IMR-90 (cell line): ENCODE measurements at regions not wholly inside any gene's neighbourhood (a gene's known extent, or its start where the extent isn't known, plus 50 kb on each side); places are given as distances from the start of the nearest gene placed in this dataset.

Experiments
- ATAC-seq: fragments of 200-7000 bp; cut with Tn5 transposase; 2 replicates; pipeline ENCODE4 v1.9.1; 2020; ENCODE audit warnings: low read depth, mild to moderate bottlenecking, moderate library complexity
- BruUV-seq: library from RNA; stranded (reverse); fragments of 400-500 nt; replicated peaks from 2 replicates; lab custom pipeline; 2021; lab: Mats Ljungman, UMichigan
- CTCF ChIA-PET: fragments of 300-600 bp; formaldehyde crosslinking; extraction: SDS; loops from one replicate; lab custom pipeline; 2021; ENCODE audit warnings: antibody characterized with exemption; lab: Yijun Ruan, JAX
- POLR2A ChIA-PET: fragments of 300-600 bp; sonication (Branson Sonifier 250); formaldehyde crosslinking; loops from one replicate; lab custom pipeline; 2022; ENCODE audit warnings: antibody characterized with exemption; ENCODE audit not compliant: unreplicated experiment; lab: Charles Lee
- DNase-seq: peaks from one replicate; pipeline ENCODE4 v3.0.0; 2013
- H2AFZ ChIP-seq: replicated peaks from 2 replicates; pipeline ENCODE3; 2013; ENCODE audit warnings: low read length, mild to moderate bottlenecking; ENCODE audit not compliant: poor library complexity
- H2AK5ac ChIP-seq: 2 replicates; pipeline ENCODE4 v1.6.1; 2013; ENCODE audit warnings: low read depth, low read length, inconsistent platforms
- H2AK9ac ChIP-seq: replicated peaks from 2 replicates; pipeline ENCODE3; 2013; ENCODE audit warnings: mild to moderate bottlenecking, low read depth, low read length, moderate library complexity; ENCODE audit not compliant: poor library complexity
- H2BK120ac ChIP-seq: 2 replicates; pipeline ENCODE4 v1.6.1; 2013; ENCODE audit warnings: low read depth, low read length, inconsistent platforms
- H2BK15ac ChIP-seq: 3 replicates; pipeline ENCODE4 v1.6.1; 2013; ENCODE audit warnings: low read depth, low read length, inconsistent platforms
- H2BK20ac ChIP-seq: 2 replicates; pipeline ENCODE4 v1.6.1; 2013; ENCODE audit warnings: low read depth, mild to moderate bottlenecking, inconsistent platforms, low read length, moderate library complexity
- H2BK5ac ChIP-seq: 2 replicates; pipeline ENCODE4 v1.6.1; 2013; ENCODE audit warnings: mild to moderate bottlenecking, low read depth, low read length, inconsistent platforms; ENCODE audit not compliant: poor library complexity, severe bottlenecking
- H3K14ac ChIP-seq: replicated peaks from 2 replicates; pipeline ENCODE4 v1.6.1; 2013; ENCODE audit warnings: low read depth, low read length, inconsistent platforms
- H3K18ac ChIP-seq: 2 replicates; pipeline ENCODE4 v1.6.1; 2013; ENCODE audit warnings: low read depth, low read length, control low read depth
- H3K23ac ChIP-seq: 2 replicates; pipeline ENCODE4 v1.6.1; 2013; ENCODE audit warnings: low read depth, low read length, inconsistent platforms
- H3K27ac ChIP-seq: 2 replicates; pipeline ENCODE4 v1.5.1; 2013; ENCODE audit warnings: mild to moderate bottlenecking, control low read depth, low read length; ENCODE audit not compliant: insufficient read depth
- H3K27me3 ChIP-seq: 2 replicates; pipeline ENCODE4 v1.6.1; 2013; ENCODE audit warnings: low read length; ENCODE audit not compliant: control insufficient read depth, insufficient read depth
- H3K36me3 ChIP-seq: 2 replicates; pipeline ENCODE4 v1.6.1; 2013; ENCODE audit warnings: low read length, mixed read lengths; ENCODE audit not compliant: control insufficient read depth, insufficient read depth
- H3K4ac ChIP-seq: 2 replicates; pipeline ENCODE4 v1.6.1; 2013; ENCODE audit warnings: low read depth, low read length, inconsistent platforms
- H3K4me1 ChIP-seq: 2 replicates; pipeline ENCODE4 v1.6.1; 2013; ENCODE audit warnings: low read length, mixed read lengths; ENCODE audit not compliant: control insufficient read depth, insufficient read depth
- H3K4me2 ChIP-seq: 2 replicates; pipeline ENCODE4 v1.6.1; 2013; ENCODE audit warnings: low read depth, mild to moderate bottlenecking, control low read depth, low read length, moderate library complexity
- H3K4me3 ChIP-seq: 2 replicates; pipeline ENCODE4 v1.5.1; 2013; ENCODE audit warnings: low read depth, mild to moderate bottlenecking, control low read depth, low read length, moderate library complexity; ENCODE audit not compliant: insufficient read depth
- H3K56ac ChIP-seq: 2 replicates; pipeline ENCODE4 v1.6.1; 2013; ENCODE audit warnings: low read length, inconsistent platforms; ENCODE audit not compliant: insufficient read depth; ENCODE audit errors: extremely low read depth
- H3K79me1 ChIP-seq, 2 experiments: 2 replicates each; pipeline ENCODE4 v1.6.1; 2013; ENCODE audit warnings: low read length in 2 of 2, inconsistent platforms in 1 of 2, low read depth in 1 of 2
- H3K9ac ChIP-seq: 2 replicates; pipeline ENCODE4 v1.6.1; 2013; ENCODE audit warnings: low read depth, low read length, control low read depth
- H3K9me1 ChIP-seq: 2 replicates; pipeline ENCODE4 v1.6.1; 2013; ENCODE audit warnings: low read length, inconsistent platforms; ENCODE audit not compliant: insufficient read depth
- H3K9me3 ChIP-seq: 2 replicates; pipeline ENCODE4 v1.6.1; 2013; ENCODE audit warnings: low read length; ENCODE audit not compliant: control insufficient read depth, insufficient read depth
- H4K20me1 ChIP-seq: 2 replicates; pipeline ENCODE4 v1.6.1; 2013; ENCODE audit warnings: low read length, inconsistent platforms; ENCODE audit not compliant: insufficient read depth
- H4K5ac ChIP-seq: 2 replicates; pipeline ENCODE4 v1.6.1; 2013; ENCODE audit warnings: mild to moderate bottlenecking, low read depth, low read length, control low read depth
- H4K8ac ChIP-seq, 2 experiments: 2 replicates each; pipeline ENCODE4 v1.6.1; 2013; ENCODE audit warnings: low read depth in 2 of 2, low read length in 2 of 2, control low read depth in 1 of 2, inconsistent platforms in 1 of 2
- H4K91ac ChIP-seq: 2 replicates; pipeline ENCODE4 v1.6.1; 2013; ENCODE audit warnings: low read depth, low read length, inconsistent platforms; ENCODE audit not compliant: insufficient read depth
- BHLHE40 ChIP-seq: fragments of 150-350 bp; IDR thresholded peaks from 2 replicates; pipeline ENCODE4 v1.6.1; 2016; ENCODE audit warnings: mild to moderate bottlenecking, low read depth, low read length
- CEBPB ChIP-seq: IDR thresholded peaks from 2 replicates; pipeline ENCODE4 v1.6.1; 2012; ENCODE audit warnings: low read depth, low read length, improper control_type of control experiment
- CHD1 ChIP-seq: IDR thresholded peaks from 2 replicates; pipeline ENCODE4 v1.6.1; 2012; ENCODE audit warnings: low read depth, low read length, improper control_type of control experiment
- FOS ChIP-seq: fragments of 150-350 bp; IDR thresholded peaks from 2 replicates; pipeline ENCODE4 v1.6.1; 2016; ENCODE audit warnings: low read depth, low read length
- MAFK ChIP-seq: IDR thresholded peaks from 2 replicates; pipeline ENCODE4 v1.6.1; 2012; ENCODE audit warnings: low read depth, low read length, improper control_type of control experiment
- MAZ ChIP-seq: IDR thresholded peaks from 2 replicates; pipeline ENCODE4 v1.6.1; 2012; ENCODE audit warnings: low read depth, mild to moderate bottlenecking, low read length, improper control_type of control experiment, moderate library complexity, borderline replicate concordance
- MXI1 ChIP-seq: IDR thresholded peaks from 2 replicates; pipeline ENCODE4 v1.6.1; 2012; ENCODE audit warnings: low read depth, mild to moderate bottlenecking, low read length, moderate library complexity, borderline replicate concordance
- NFE2L2 ChIP-seq: fragments of 150-350 bp; IDR thresholded peaks from 2 replicates; pipeline ENCODE4 v1.6.1; 2016; ENCODE audit warnings: low read depth, mild to moderate bottlenecking, low read length
- POLR2A ChIP-seq: IDR thresholded peaks from 2 replicates; pipeline ENCODE4 v1.6.1; 2012; ENCODE audit warnings: mild to moderate bottlenecking, low read depth, low read length
- RAD21 ChIP-seq: IDR thresholded peaks from 2 replicates; pipeline ENCODE4 v1.6.1; 2012; ENCODE audit warnings: low read length, improper control_type of control experiment
- RCOR1 ChIP-seq: IDR thresholded peaks from 2 replicates; pipeline ENCODE4 v1.6.1; 2012; ENCODE audit warnings: mild to moderate bottlenecking, low read length, improper control_type of control experiment; ENCODE audit not compliant: insufficient replicate concordance
- RFX5 ChIP-seq: IDR thresholded peaks from 2 replicates; pipeline ENCODE4 v1.8.0; 2012; ENCODE audit warnings: low read depth, mild to moderate bottlenecking, low read length, moderate library complexity
- SMC3 ChIP-seq: fragments of 150-350 bp; IDR thresholded peaks from 2 replicates; pipeline ENCODE4 v1.6.1; 2016; ENCODE audit warnings: low read depth, mild to moderate bottlenecking, antibody characterized with exemption, low read length, moderate library complexity
- WGBS, 2 experiments: methylation state at CpG; one replicate each; pipeline versions ENCODE4 v1.1.5 to v1.1.7; 2013; ENCODE audit warnings: missing lambda C conversion rate in 2 of 2; ENCODE audit not compliant: insufficient read length in 1 of 2; ENCODE audit errors: extremely low coverage in 2 of 2; 5-methylcytosine and 5-hydroxymethylcytosine counted together
- dilution Hi-C: fragments of 300-500 bp; cut with HindIII; formaldehyde crosslinking; loops from one replicate; pipeline ENCODE4 v1.14.3; 2018; ENCODE audit warnings: low sequenced_read_pairs; ENCODE audit not compliant: unreplicated experiment
- in situ Hi-C: fragments of 300-500 bp; cut with MboI; formaldehyde crosslinking; loops from 3 replicates; pipeline ENCODE4 v1.14.3; 2019; ENCODE audit warnings: low sequenced_read_pairs, inconsistent platforms, mixed read lengths
- intact Hi-C: fragments of 100-400 bp; cut with micrococcal nuclease; formaldehyde crosslinking; loops from 2 replicates; pipeline ENCODE4 v1.10.0; 2022
- TF ChIP-seq, protein P1 (sequence below): fragments of 150-350 bp; IDR thresholded peaks from 2 replicates; pipeline ENCODE4 v1.6.1; 2017; ENCODE audit warnings: mild to moderate bottlenecking, antibody characterized with exemption, low read length, low read depth
- TF ChIP-seq, protein P2 (sequence below): conservative IDR thresholded peaks from 2 replicates; pipeline ENCODE4 v1.5.1; 2012; ENCODE audit warnings: mild to moderate bottlenecking, low read depth, low read length, improper control_type of control experiment
- TF ChIP-seq, protein P3 (sequence below): fragments of 150-350 bp; IDR thresholded peaks from 2 replicates; pipeline ENCODE4 v1.6.1; 2016; ENCODE audit warnings: low read depth, mild to moderate bottlenecking, low read length, moderate library complexity, borderline replicate concordance

DNA sequence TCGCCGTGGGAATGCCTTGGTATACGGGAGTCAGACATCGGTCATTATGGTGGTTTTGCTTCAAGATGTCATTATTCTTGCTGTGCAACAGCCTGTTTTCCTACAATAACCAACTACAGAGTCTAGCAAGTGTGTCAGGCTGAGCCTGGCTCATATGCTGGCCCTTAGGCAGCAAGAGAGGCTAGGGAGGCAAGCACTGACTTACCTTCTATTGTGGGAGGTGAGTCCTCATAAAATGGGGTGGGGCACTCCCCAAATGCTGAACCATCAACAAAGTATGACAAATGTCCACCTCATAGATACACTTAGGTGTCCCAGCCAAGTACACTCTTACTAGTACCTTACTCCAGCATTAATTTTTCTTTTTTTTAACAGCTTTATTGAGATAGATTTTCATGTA lies 77.0 kb upstream of the ATL2 start:
- intact Hi-C loops: no loop called here
- Histone ChIP-seq H3K4me1 (no peaks in the 10 kb centered on the region), H3K9me3 (no peaks in the 10 kb centered on the region), H2BK15ac (no peak overlapping the region), H3K9me1 (no peaks in the 10 kb centered on the region), H4K5ac (no peak overlapping the region), H4K20me1 (no peaks in the 10 kb centered on the region), H2AFZ (no peak overlapping the region), H2BK5ac (no peak overlapping the region), H3K23ac (no peak overlapping the region), H3K18ac (no peak overlapping the region), H3K79me1 (no peaks in the 10 kb centered on the region), H3K14ac (no peak overlapping the region), H3K56ac (no peak overlapping the region), H4K91ac (no peak overlapping the region), H3K27me3 (peaks cover 53% of the 10 kb centered on the region), H2BK120ac (no peak overlapping the region), H3K4ac (no peak overlapping the region), H2BK20ac (no peak overlapping the region), H3K9ac (no peak overlapping the region), H2AK5ac (no peak overlapping the region), H3K4me3 (no peak overlapping the region), H4K8ac (no peak overlapping the region), H3K36me3 (no peaks in the 10 kb centered on the region), H3K4me2 (no peak overlapping the region), H3K27ac (no peak overlapping the region), H2AK9ac (no peak overlapping the region)
- dilution Hi-C loops: no loop called here
- POLR2A ChIA-PET: no interaction called here
- DNase-seq: no peak
- no TSS peak for BruUV-seq
- no peak for ATAC-seq
- no CpG with 5 or more reads among the region's 4 CpGs for WGBS, 2 experiments
- in situ Hi-C loops: no loop called here
- CTCF ChIA-PET: no interaction called here
- TF ChIP-seq BHLHE40 (no peak), CHD1 (no peak), SMC3 (no peak), FOS (no peak), RFX5 (no peak), RAD21 (no peak), MAZ (no peak), MAFK (no peak), POLR2A (no peak), CEBPB (no peak), RCOR1 (no peak), NFE2L2 (no peak), MXI1 (no peak)
- TF ChIP-seq, protein P1, sequence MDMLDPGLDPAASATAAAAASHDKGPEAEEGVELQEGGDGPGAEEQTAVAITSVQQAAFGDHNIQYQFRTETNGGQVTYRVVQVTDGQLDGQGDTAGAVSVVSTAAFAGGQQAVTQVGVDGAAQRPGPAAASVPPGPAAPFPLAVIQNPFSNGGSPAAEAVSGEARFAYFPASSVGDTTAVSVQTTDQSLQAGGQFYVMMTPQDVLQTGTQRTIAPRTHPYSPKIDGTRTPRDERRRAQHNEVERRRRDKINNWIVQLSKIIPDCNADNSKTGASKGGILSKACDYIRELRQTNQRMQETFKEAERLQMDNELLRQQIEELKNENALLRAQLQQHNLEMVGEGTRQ: no peak
- TF ChIP-seq, protein P2, sequence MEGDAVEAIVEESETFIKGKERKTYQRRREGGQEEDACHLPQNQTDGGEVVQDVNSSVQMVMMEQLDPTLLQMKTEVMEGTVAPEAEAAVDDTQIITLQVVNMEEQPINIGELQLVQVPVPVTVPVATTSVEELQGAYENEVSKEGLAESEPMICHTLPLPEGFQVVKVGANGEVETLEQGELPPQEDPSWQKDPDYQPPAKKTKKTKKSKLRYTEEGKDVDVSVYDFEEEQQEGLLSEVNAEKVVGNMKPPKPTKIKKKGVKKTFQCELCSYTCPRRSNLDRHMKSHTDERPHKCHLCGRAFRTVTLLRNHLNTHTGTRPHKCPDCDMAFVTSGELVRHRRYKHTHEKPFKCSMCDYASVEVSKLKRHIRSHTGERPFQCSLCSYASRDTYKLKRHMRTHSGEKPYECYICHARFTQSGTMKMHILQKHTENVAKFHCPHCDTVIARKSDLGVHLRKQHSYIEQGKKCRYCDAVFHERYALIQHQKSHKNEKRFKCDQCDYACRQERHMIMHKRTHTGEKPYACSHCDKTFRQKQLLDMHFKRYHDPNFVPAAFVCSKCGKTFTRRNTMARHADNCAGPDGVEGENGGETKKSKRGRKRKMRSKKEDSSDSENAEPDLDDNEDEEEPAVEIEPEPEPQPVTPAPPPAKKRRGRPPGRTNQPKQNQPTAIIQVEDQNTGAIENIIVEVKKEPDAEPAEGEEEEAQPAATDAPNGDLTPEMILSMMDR: no peak
- TF ChIP-seq, protein P3, sequence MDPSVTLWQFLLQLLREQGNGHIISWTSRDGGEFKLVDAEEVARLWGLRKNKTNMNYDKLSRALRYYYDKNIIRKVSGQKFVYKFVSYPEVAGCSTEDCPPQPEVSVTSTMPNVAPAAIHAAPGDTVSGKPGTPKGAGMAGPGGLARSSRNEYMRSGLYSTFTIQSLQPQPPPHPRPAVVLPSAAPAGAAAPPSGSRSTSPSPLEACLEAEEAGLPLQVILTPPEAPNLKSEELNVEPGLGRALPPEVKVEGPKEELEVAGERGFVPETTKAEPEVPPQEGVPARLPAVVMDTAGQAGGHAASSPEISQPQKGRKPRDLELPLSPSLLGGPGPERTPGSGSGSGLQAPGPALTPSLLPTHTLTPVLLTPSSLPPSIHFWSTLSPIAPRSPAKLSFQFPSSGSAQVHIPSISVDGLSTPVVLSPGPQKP: no peak
